SK-N-MC (cell line): ENCODE measurements at regions not wholly inside any gene's neighbourhood (a gene's known extent, or its start where the extent isn't known, plus 50 kb on each side); places are given as distances from the start of the nearest gene placed in this dataset.

Experiments
- EZH2 ChIP-seq: fragments of 200-600 bp; sonication (generic); IDR thresholded peaks from one replicate; pipeline ENCODE4 v1.6.1; 2017; ENCODE audit warnings: antibody characterized with exemption
- POLR2AphosphoS5 ChIP-seq: IDR thresholded peaks from 2 replicates; pipeline ENCODE4 v1.6.1; 2012; ENCODE audit warnings: mild to moderate bottlenecking, low read depth, low read length, borderline replicate concordance

DNA sequence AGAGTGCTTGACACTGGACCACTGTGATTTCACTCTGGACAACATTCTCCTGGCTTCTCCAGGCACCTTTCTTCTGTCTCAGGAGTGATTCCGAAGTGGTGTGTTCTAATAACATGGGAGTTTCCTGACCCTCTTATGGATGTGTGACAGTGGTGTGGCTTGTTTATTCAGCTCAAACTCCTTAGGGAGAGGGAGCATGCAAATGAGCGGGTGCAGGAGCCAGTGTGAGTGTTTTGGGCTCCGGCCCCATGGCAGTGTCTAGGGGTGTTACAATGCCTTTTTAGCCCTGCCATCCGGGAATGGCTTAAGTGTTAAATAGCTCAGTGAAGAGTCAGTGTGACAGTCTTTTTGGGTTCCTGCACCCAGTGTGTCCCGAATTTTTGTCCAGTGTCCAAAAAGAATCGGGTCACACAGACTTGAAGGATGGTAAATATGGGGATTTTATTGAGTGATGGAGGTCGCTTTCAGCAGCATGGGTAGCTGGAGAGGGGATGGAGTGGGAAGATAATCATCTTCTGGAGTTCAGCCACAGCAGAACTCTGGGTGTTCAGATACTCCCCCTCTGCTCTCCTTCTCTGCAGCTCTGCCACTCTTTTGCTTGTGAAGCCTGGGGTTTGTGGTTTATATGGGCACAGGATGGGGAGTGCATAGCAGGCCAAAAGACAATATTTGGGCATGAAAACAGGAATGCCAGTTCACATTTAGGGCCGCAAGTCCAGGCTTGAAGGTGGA lies 928.9 kb upstream of the CITED2 start:
- TF ChIP-seq EZH2 (no peak), POLR2AphosphoS5 (no peak)
